ENCODE measurements at regions not wholly inside any gene's neighbourhood (a gene's known extent, or its start where the extent isn't known, plus 50 kb on each side); places are given as distances from the start of the nearest gene placed in this dataset.

DNA sequence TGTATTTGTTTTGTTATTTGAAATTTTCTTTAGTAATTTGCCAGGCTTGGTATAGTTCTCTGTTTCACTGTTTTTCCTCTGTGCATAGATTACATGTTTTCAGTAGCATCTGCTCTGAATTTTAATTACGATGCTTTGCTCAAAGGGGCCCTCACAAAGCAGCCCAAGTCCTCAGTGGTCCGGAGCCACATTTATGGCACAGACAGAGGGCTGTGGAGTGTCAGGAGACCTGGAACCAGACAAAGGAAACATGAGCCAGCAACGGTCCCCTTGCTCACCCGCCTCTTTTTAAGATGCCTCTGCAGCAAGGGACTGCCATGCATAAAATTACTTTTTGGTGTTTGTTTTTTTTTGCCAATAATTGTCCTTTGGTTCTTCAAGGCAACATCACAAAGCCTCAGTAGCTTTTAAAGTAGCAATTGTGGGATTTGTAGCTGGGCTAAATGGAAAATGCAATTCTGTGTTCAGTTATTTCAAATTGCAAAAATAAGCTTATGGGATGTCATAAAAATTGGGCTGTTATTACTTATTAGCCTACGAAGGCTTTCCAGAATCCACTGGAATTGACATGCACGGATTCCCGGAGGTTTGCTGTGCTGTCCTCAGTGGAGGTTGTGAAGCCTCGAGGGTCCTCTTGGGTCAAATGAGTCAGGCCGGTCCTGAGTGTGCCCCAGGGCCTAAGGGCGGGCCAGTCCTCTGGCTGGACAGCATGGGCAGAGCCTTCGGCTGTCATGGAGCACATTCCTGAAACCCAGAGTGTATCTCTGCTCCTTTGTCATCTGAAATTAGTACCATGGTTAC is 422.8 kb downstream of the GLRX3 start:
- no peak for DNase-seq (ENCODE audit: low read depth in 3 of 3)

GRCh38 chr10:130559547-130559880 is 423.3 kb downstream of the GLRX3 start:
- no peak for DNase-seq (ENCODE audit: low read depth in 3 of 3)

DNA sequence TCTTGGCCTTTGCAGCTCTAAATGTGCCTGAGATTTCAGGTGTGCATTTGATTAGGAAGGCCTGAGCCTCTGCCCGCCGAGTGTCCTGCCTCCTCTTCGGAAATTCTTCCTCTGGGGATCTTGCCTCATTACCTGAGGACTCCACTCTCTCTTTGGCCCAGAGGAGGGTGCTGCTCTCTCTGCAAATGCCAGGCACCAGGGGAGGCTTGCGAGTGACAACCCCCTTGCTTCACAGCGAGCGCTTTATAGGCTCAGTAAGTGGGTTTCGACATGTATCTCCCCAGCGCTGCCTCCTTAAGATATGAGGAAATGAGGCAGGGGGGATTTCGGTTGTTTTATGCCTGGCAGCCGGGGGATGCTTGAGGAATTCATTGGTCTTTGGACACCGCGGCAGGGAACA is 423.9 kb downstream of the GLRX3 start:
- no peak for DNase-seq (ENCODE audit: low read depth in 3 of 3)

DNA sequence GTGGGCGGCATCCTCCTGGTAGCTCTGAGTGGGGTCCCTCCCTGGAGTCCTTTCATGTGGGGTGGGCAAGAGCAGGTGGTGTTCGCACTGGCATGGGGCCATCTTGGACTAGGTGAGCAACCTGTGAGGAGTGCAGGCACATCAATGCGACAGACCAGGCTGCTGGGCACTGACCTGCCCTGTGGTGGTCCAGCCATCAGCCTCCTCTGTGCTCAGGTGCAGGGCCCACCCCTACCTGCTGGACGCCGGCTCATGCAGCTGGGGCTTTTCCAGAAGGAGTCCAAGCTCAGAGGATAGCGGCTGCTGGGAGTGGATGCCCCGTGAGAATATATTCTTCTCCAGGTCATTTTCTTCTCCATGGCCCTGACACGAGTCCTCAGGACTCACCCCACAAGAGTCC is 424.4 kb downstream of the GLRX3 start:
- DNase-seq (ENCODE audit: low read depth in 3 of 3) = no peak

DNA sequence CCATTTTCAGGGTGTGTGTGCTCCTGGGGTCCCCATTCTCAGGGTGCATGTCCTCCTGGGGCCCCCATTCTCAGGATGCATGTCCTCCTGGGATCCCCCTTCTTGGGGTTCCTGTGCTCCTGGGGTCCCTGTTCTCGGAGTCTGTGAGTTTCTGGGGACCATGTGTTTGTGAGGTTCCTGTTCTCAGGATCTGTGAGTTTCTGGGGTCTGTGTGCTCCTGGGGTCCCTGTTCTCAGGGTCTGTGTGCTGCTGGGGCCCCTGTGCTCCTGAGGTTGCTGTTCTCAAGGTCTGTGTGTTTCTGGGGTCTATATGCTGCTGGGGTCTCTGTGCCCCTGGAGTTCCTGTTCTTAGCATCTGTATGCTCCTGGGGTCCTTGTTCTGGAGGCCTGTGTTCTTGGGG is 425.5 kb downstream of the GLRX3 start:
- no peak for DNase-seq (ENCODE audit: low read depth in 3 of 3)

GRCh38 chr10:130567011-130567410 is 430.8 kb downstream of the GLRX3 start:
- no peak for DNase-seq (ENCODE audit: low read depth in 3 of 3)

DNA sequence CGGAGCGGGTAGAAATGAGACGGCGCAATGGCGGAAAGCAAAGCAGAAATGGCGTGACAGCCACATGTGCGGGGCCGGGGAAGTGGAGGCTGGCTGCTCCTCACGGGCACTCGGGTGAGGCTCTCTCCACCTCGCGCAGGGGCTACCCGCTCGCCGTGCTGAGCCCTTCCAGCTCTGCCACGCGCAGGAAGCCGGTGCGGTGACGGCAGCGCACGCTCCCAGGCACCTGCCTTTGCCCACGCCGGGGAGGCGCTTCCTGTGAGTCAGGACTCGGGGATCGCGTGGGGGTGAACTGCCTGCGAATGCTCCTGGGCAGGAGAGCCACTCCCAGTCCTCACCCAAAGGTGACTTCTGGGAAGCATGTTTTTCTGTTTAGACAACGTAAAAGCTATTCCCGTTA is 431.2 kb downstream of the GLRX3 start:
- DNase-seq (ENCODE audit: low read depth in 3 of 3) = no peak

DNA sequence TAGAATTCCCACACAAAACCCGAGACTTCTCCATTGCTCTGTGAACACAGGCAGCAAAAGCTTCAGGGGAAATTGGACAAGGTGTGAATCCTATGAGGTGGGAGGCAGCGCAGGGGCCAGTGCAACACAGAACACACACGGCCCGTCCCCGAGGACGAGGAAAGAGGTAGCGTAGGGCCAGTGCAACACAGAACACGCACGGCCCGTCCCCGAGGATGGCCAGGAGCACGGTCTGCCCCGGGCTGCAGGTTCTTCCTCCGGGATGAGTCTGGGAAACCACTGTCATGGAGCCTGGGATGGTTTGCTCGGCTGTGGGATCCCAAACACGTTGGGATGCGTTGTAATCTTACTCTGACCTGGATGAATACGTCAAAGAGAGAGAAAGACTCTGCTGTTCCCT is 432.1 kb downstream of the GLRX3 start:
- no peak for DNase-seq (ENCODE audit: low read depth in 3 of 3)

DNA sequence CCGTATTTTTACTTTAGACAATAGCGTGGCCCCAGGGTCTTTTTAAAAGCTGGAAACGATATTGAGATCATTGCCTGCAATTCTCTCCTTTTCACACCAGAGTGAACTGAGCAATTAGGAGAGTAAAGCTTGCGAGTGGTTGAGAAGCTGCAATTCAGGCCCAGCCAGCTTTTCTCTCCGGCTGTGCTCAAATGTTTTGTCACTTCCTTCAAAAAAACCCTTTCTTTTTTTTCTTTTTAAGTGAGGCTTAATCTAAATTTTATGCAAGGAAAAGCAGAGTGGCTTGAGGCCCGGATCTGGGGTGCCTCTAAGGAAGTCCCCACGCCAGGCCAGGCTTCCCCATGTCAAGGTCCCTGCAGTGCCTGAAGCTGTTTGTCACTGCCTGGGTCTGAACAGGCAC is 433.9 kb downstream of the GLRX3 start:
- DNase-seq (ENCODE audit: low read depth in 3 of 3) = no peak

- no peak for DNase-seq (ENCODE audit: low read depth in 3 of 3)
Measured at GRCh38 chr10:130571674-130572073, 435.5 kb downstream of the GLRX3 start.

DNA sequence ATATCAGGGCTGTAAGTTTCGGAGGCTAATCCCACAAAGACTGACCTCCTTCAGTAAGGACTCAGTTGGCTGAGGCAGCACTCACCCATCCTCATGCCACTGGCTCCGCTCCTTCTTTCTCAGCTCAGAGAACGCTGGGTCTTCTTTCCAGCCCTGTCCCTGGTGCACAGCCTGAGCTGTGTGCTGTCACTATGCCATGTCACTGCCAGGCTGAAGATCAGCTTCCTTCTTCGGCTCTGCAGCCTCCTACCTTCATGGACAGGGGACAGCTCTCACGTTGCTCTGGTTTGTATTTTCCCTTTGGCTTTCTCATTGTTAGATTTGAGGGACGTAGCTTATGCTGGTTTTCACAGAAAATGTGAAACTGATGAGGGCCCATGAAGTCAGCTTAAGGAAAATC is 437.3 kb downstream of the GLRX3 start:
- no peak for DNase-seq (ENCODE audit: low read depth in 3 of 3)

GRCh38 chr10:130575756-130576285 is 439.6 kb downstream of the GLRX3 start:
- DNase-seq (ENCODE audit: low read depth in 3 of 3) = no peak

- no peak for DNase-seq (ENCODE audit: low read depth in 3 of 3)
Measured at GRCh38 chr10:130576427-130576826, 440.2 kb downstream of the GLRX3 start.

DNA sequence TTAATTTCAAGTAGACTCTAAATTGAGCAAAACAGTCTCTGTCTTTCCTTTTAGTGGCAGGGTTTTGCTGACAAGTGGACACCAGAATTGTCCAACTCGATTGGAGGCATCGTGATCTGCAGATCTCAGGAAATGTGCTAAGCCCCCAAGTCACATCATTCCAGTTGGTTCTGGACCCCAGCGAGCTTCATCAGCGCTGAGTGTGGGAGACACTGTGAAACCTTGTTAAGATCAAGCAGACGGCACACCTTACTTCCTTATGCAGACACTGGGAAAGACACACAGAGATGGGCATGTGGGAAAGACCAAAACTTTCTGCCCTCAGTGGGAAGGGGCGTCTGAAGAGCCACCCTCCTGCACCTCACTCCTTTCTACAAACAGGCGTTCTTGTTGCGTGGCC is 440.8 kb downstream of the GLRX3 start:
- DNase-seq (ENCODE audit: low read depth in 3 of 3) = no peak

DNA sequence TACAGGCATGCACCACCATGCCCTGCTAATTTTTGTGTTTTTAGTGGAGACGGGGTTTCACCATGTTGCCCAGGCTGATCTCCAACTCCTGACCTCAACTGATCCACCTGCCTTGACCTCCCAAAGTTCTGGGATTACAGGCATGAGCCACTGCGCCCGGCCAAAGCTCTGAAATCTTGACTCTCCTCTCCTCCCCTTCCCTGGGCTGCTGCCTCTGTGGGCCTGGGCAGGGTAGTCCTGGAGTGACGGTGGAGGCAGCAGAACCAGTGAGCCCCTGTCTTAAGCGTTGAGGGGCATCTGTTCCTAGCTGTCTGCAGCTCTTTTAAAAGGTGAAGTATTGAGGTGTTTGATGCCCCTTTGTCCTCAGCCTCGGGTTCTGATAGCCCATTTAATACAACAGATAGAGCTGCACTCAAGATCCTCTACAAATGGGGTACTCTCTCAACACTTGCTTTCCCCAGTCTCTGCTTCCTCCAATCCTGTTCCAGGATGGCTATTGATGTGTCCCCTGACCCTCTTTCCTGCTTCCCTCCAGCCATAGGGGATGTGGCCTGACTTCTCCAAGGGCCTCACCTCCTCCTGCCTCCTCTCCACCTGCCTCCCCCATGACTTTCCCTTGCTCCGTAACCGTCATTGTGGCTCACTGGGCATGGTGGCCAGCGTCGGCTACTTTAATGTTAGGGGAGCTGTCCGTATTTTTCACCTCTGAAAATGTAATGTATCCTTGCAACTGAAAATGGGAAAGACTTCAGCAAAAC is 442.5 kb downstream of the GLRX3 start:
- DNase-seq (ENCODE audit: low read depth in 3 of 3) = no peak

- DNase-seq (ENCODE audit: low read depth in 3 of 3) = no peak
Measured at GRCh38 chr10:130579913-130580312, 443.7 kb downstream of the GLRX3 start.

- no peak for DNase-seq (ENCODE audit: low read depth in 3 of 3)
Measured at GRCh38 chr10:130580975-130581374, 444.8 kb downstream of the GLRX3 start.

- DNase-seq (ENCODE audit: low read depth in 3 of 3) = no peak
Measured at GRCh38 chr10:130587718-130588117, 451.5 kb downstream of the GLRX3 start.

- DNase-seq (ENCODE audit: low read depth in 3 of 3) = no peak
Measured at GRCh38 chr10:130606001-130606405, 469.8 kb downstream of the GLRX3 start.

DNA sequence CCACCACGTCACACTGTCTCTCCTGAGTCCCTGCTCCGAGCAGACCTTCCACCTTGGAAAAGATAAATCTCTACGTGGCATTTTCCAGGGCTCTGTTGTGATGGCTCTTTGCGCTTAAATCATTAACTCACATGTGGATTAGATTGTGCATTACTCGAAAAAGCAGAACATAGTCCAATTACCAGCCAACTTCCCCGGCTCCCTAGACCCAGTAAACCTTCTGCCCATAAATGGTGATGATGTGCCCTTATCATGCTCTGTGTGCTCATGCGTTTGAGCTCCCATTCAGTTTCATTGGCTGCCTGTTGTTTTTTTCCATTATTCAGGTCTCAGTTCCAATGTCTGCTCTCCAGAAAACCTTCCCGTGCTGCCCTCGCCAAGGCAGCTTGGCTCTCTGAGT is 471.2 kb downstream of the GLRX3 start:
- no peak for DNase-seq (ENCODE audit: low read depth in 3 of 3)

GRCh38 chr10:130611239-130611638 is 475.0 kb downstream of the GLRX3 start:
- DNase-seq (ENCODE audit: low read depth in 3 of 3) = no peak

DNA sequence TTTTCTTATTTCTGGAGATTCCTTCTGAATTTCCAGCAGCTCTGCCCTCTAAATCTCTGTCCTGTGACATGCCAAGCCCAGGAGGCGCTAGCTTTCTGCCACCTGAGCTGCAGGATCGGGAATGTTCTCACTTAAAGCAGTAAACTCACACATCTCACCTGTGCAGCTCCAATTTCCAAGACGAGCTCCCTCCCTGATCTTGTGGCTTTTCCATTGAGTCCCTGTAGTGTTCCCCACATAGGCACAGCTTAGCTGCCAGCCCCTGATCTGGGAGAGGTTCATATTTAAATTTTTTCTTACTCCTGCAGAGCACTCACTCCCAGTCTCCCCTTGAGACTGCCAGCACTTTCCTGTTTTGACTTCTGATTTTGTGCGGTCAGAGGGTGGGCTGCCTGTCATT is 479.3 kb downstream of the GLRX3 start:
- no peak for DNase-seq (ENCODE audit: low read depth in 3 of 3)

DNA sequence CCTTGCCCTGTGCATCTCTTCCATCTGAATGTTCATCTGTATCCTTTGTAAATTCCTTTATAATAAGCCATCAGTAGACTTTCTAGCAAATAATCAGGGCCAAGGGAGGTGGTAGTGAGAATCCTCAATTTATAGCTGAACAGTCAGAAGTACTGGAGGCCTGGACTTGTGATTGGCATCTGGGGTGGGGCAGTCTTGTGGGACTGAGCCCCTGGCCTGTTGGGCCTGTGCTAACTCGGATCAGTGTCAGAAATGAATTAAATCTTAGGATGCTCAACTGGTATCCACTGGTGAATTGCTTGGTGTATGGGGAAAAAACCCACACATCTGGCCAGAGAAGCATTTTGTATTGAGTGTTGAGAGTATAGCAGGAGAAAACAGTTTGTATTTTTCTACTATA is 481.8 kb downstream of the GLRX3 start:
- no peak for DNase-seq (ENCODE audit: low read depth in 3 of 3)

All from stimulated activated CD4-positive, alpha-beta T cell treated with anti-CD3 and anti-CD28 coated beads, TNF-alpha, amount 100 ng/mL, for 48 hours (primary cell).